ENCODE measurements at regions not wholly inside any gene's neighbourhood (a gene's known extent, or its start where the extent isn't known, plus 50 kb on each side); places are given as distances from the start of the nearest gene placed in this dataset.
"Not testable (repeated sequence)": the region's sequence is repeated elsewhere in the genome, so short reads cannot be mapped to it uniquely, and the experiment has no call there.

GRCh38 chr4:30553151-30553550 lies 167.0 kb upstream of the PCDH7 start:
- H3K27me3 ChIP-seq, result no peaks in the 10 kb centered on the region
- H3K9me3 ChIP-seq (replicated peaks in 1 of 3), result no peaks in the 10 kb centered on the region
- H3K4me1 ChIP-seq (replicated peaks in 1 of 2), result no peaks in the 10 kb centered on the region
- no peak overlapping the region for H3K27ac ChIP-seq
- H3K36me3 ChIP-seq (replicated peaks in 1 of 2), result no peaks in the 10 kb centered on the region
- no peak for DNase-seq
- no peak for TF ChIP-seq POLR2A (IDR thresholded peaks at IDR 0.05)
- no peak overlapping the region for H3K4me3 ChIP-seq
- WGBS, 4 donors, result 73 to 89% (median 78%) methylated on average over 1 of the region's 1 CpG
- intact Hi-C loops (cut with DNase I), result no loop called here

- TF ChIP-seq POLR2A (IDR thresholded peaks at IDR 0.05), result no peak
- TF ChIP-seq, protein P1, sequence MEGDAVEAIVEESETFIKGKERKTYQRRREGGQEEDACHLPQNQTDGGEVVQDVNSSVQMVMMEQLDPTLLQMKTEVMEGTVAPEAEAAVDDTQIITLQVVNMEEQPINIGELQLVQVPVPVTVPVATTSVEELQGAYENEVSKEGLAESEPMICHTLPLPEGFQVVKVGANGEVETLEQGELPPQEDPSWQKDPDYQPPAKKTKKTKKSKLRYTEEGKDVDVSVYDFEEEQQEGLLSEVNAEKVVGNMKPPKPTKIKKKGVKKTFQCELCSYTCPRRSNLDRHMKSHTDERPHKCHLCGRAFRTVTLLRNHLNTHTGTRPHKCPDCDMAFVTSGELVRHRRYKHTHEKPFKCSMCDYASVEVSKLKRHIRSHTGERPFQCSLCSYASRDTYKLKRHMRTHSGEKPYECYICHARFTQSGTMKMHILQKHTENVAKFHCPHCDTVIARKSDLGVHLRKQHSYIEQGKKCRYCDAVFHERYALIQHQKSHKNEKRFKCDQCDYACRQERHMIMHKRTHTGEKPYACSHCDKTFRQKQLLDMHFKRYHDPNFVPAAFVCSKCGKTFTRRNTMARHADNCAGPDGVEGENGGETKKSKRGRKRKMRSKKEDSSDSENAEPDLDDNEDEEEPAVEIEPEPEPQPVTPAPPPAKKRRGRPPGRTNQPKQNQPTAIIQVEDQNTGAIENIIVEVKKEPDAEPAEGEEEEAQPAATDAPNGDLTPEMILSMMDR (IDR thresholded peaks at IDR 0.05), result no peak
- H3K9me3 ChIP-seq (replicated peaks in 1 of 3), result no peaks in the 10 kb centered on the region
- no peaks in the 10 kb centered on the region for H3K27me3 ChIP-seq
- no peak overlapping the region for H3K27ac ChIP-seq
- 23 to 30% (median 28%) methylated on average over 1 of the region's 1 CpG for WGBS, 4 donors
- H3K4me1 ChIP-seq (replicated peaks in 1 of 2), result no peaks in the 10 kb centered on the region
- no peak overlapping the region for H3K4me3 ChIP-seq
- DNase-seq, result no peak
- intact Hi-C loops (cut with DNase I), result no loop called here
- no peaks in the 10 kb centered on the region for H3K36me3 ChIP-seq (replicated peaks in 1 of 2)
Observed at GRCh38 chr4:30553706-30554105, 166.5 kb upstream of the PCDH7 start.

DNA sequence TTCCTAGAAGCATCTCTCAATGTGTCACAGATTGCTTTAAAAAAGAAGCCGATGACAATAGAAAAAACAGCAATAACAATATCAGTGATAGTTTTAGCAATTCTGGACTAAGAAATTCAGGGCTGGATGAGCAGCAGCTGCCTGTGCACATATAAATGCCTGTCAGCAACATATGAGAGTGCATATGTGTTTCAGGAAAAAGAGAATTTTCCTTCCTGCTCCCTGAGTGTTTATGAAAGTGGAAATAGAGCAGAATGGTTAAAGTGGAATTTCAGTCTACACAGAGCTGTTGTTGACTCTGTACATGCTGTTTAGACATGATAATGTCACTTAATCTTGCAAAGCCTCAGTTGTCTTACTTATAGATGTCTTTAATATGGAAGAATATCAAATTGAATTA lies 164.4 kb upstream of the PCDH7 start:
- no peak overlapping the region for H3K4me3 ChIP-seq
- no peak for TF ChIP-seq POLR2A (IDR thresholded peaks at IDR 0.05)
- TF ChIP-seq, protein P1 (IDR thresholded peaks at IDR 0.05), result no peak
- no peaks in the 10 kb centered on the region for H3K36me3 ChIP-seq (replicated peaks in 1 of 2)
- H3K27me3 ChIP-seq, result no peaks in the 10 kb centered on the region
- DNase-seq, result no peak
- no peaks in the 10 kb centered on the region for H3K9me3 ChIP-seq (replicated peaks in 1 of 3)
- H3K27ac ChIP-seq, result no peak overlapping the region
- WGBS, 4 donors, result 74 to 86% (median 84%) methylated on average over 1 of the region's 1 CpG
- no peaks in the 10 kb centered on the region for H3K4me1 ChIP-seq (replicated peaks in 1 of 2)
- intact Hi-C loops (cut with DNase I), result no loop called here

DNA sequence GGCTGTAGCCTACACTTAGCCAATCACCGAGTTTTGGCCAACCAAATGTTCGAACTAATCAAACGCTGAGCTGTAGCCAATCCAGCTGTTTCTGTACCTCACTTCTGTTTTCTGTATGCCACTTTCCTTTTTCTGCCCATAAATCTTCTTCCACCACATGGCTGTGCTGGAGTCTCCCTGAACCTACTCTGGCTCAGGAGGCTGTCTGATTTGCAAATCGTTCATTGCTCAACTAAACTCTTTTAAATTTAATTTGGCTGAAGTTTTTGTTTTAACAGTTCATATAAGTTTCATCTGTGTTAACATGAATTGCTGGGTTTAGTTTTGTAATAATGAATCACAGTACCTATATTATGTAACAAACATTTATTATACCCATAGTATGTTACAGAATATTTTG lies 160.7 kb upstream of the PCDH7 start:
- Histone ChIP-seq H3K4me1 (replicated peaks in 1 of 2) (no peaks in the 10 kb centered on the region), H3K9me3 (replicated peaks in 1 of 3) (no peaks in the 10 kb centered on the region), H3K27ac (no peak overlapping the region), H3K27me3 (no peaks in the 10 kb centered on the region), H3K4me3 (no peak overlapping the region), H3K36me3 (replicated peaks in 1 of 2) (no peaks in the 10 kb centered on the region)
- DNase-seq, result no peak
- intact Hi-C loops (cut with DNase I), result no loop called here
- whole genome bisulfite sequencing, 4 donors, result 58 to 80% (median 73%) methylated on average over 4 of the region's 4 CpGs
- TF ChIP-seq POLR2A (IDR thresholded peaks at IDR 0.05), result no peak
- TF ChIP-seq, protein P1 (IDR thresholded peaks at IDR 0.05), result no peak

DNA sequence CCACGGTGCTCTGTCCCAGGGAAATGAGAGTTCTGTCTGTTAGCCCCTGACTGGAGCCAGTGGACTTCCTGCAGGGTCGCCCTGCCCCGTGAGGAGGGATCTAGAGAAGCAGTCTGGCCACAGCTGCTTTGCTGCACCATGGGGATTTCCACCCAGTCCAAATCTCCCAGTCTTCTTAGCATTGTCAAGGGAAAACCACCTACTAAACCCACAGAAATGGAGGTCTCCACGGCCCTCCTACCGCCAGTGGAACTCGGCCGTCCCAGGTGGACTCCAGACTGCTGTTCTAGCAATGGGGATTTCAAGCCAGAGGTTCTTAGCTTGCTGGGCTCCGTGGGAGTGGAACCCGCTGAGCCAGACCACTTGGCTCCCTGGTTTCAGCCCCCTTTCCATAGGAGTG lies 133.3 kb upstream of the PCDH7 start:
- no peak for DNase-seq
- TF ChIP-seq, protein P1 (IDR thresholded peaks at IDR 0.05), result no peak
- TF ChIP-seq POLR2A (IDR thresholded peaks at IDR 0.05), result no peak
- intact Hi-C loops (cut with DNase I), result no loop called here
- no peak overlapping the region for H3K4me3 ChIP-seq
- no peaks in the 10 kb centered on the region for H3K4me1 ChIP-seq (replicated peaks in 1 of 2)
- no peaks in the 10 kb centered on the region for H3K27me3 ChIP-seq
- H3K9me3 ChIP-seq (replicated peaks in 1 of 3), result no peaks in the 10 kb centered on the region
- no peak overlapping the region for H3K27ac ChIP-seq
- WGBS, 4 donors, result 78 to 86% (median 83%) methylated on average over 1 to 9 of the region's 9 CpGs
- no peaks in the 10 kb centered on the region for H3K36me3 ChIP-seq (replicated peaks in 1 of 2)

- WGBS, 4 donors, result 81 to 90% (median 88%) methylated on average over 3 of the region's 3 CpGs
- H3K4me1 ChIP-seq (replicated peaks in 1 of 2); DNase-seq; H3K27me3 ChIP-seq; intact Hi-C loops (cut with DNase I); H3K4me3 ChIP-seq; H3K9me3 ChIP-seq (replicated peaks in 1 of 3); H3K36me3 ChIP-seq (replicated peaks in 1 of 2); H3K27ac ChIP-seq: not testable (repeated sequence)
Observed at GRCh38 chr4:30589669-30590068, 130.5 kb upstream of the PCDH7 start.

Data from adrenal gland (tissue), 9 donors.